GM23338 (cell line): ENCODE measurements at regions not wholly inside any gene's neighbourhood (a gene's known extent, or its start where the extent isn't known, plus 50 kb on each side); places are given as distances from the start of the nearest gene placed in this dataset.

Experiments
- ATAC-seq: fragments of 200-7000 bp; cut with Tn5 transposase; 3 replicates; pipeline ENCODE4 v1.9.1; 2020
- DNase-seq: peaks from one replicate; pipeline ENCODE4 v3.0.0-alpha.2; 2015; ENCODE audit warnings: low spot score
- H2AFZ ChIP-seq: fragments of 200-600 bp; sonication (generic); 2 replicates; pipeline ENCODE4 v1.8.0; 2016; ENCODE audit warnings: antibody characterized with exemption, mild to moderate bottlenecking, moderate library complexity
- H3F3A ChIP-seq: fragments of 200-600 bp; sonication (generic); replicated peaks from 2 replicates; pipeline ENCODE4 v1.8.0; 2017; ENCODE audit warnings: antibody characterized with exemption, mixed run types, low read depth
- H3K27ac ChIP-seq: fragments of 200-600 bp; sonication (generic); 2 replicates; pipeline ENCODE4 v1.6.1; 2016; ENCODE audit warnings: low read depth
- H3K27me3 ChIP-seq: fragments of 200-600 bp; sonication (generic); 2 replicates; pipeline ENCODE4 v1.8.0; 2016; ENCODE audit warnings: mild to moderate bottlenecking, mixed run types, moderate library complexity; ENCODE audit not compliant: insufficient read depth
- H3K36me3 ChIP-seq: fragments of 200-600 bp; sonication (generic); 2 replicates; pipeline ENCODE4 v1.8.0; 2016; ENCODE audit warnings: mild to moderate bottlenecking; ENCODE audit not compliant: insufficient read depth
- H3K4me1 ChIP-seq: fragments of 200-600 bp; sonication (generic); 2 replicates; pipeline ENCODE4 v1.8.0; 2016; ENCODE audit warnings: mild to moderate bottlenecking, moderate library complexity; ENCODE audit not compliant: insufficient read depth
- H3K4me2 ChIP-seq: fragments of 200-600 bp; sonication (generic); 2 replicates; pipeline ENCODE4 v1.7.1; 2017; ENCODE audit warnings: mixed run types
- H3K4me3 ChIP-seq: fragments of 200-600 bp; sonication (generic); 2 replicates; pipeline ENCODE4 v1.6.1; 2016; ENCODE audit warnings: mixed run types
- H3K79me2 ChIP-seq: fragments of 200-600 bp; sonication (generic); replicated peaks from 2 replicates; pipeline ENCODE4 v1.8.0; 2017; ENCODE audit warnings: mild to moderate bottlenecking; ENCODE audit not compliant: insufficient read depth
- H3K9me2 ChIP-seq: fragments of 200-600 bp; sonication (generic); 2 replicates; pipeline ENCODE4 v1.8.0; 2017; ENCODE audit not compliant: insufficient read depth
- H4K20me1 ChIP-seq: fragments of 200-600 bp; sonication (generic); replicated peaks from 2 replicates; pipeline ENCODE4 v1.8.0; 2017; ENCODE audit warnings: mild to moderate bottlenecking; ENCODE audit not compliant: insufficient read depth
- H3K27ac Mint-ChIP-seq: 2 replicates; pipeline ENCODE4 v1.8.0; 2020; ENCODE audit warnings: inconsistent platforms, mild to moderate bottlenecking, moderate library complexity, mixed read lengths
- H3K27me3 Mint-ChIP-seq: 3 replicates; pipeline ENCODE4 v1.8.0; 2022; ENCODE audit warnings: low read depth, mild to moderate bottlenecking, moderate library complexity, mixed read lengths, inconsistent platforms; ENCODE audit not compliant: insufficient read depth, poor library complexity
- H3K36me3 Mint-ChIP-seq: 3 replicates; pipeline ENCODE4 v1.8.0; 2021; ENCODE audit warnings: low read depth, mild to moderate bottlenecking, inconsistent platforms, moderate library complexity, mixed read lengths
- H3K4me1 Mint-ChIP-seq: 3 replicates; pipeline ENCODE4 v1.8.0; 2020; ENCODE audit warnings: mild to moderate bottlenecking, inconsistent platforms, mixed read lengths
- H3K4me3 Mint-ChIP-seq: 3 replicates; pipeline ENCODE4 v1.8.0; 2021; ENCODE audit warnings: moderate library complexity, mild to moderate bottlenecking, inconsistent platforms, mixed read lengths
- H3K9me3 Mint-ChIP-seq: 3 replicates; pipeline ENCODE4 v1.8.0; 2020; ENCODE audit warnings: moderate library complexity, mild to moderate bottlenecking, inconsistent platforms, mixed read lengths
- CREB1 ChIP-seq: fragments of 250-450 bp; sonication (Bioruptor Pico); IDR thresholded peaks from 2 replicates; pipeline ENCODE4 v1.5.0; 2020; ENCODE audit warnings: low read depth, mild to moderate bottlenecking, moderate library complexity
- EZH2 ChIP-seq: fragments of 200-600 bp; sonication (generic); IDR thresholded peaks from one replicate; pipeline ENCODE4 v1.8.0; 2017; ENCODE audit warnings: antibody characterized with exemption, mild to moderate bottlenecking, low read depth; ENCODE audit not compliant: unreplicated experiment
- EZH2phosphoT487 ChIP-seq: fragments of 200-600 bp; sonication (generic); IDR thresholded peaks from one replicate; pipeline ENCODE4 v1.8.1; 2018; ENCODE audit warnings: antibody characterized with exemption; ENCODE audit not compliant: unreplicated experiment
- JUNB ChIP-seq: IDR thresholded peaks from one replicate; pipeline ENCODE4 v1.6.1; 2016; ENCODE audit warnings: antibody characterized with exemption; ENCODE audit not compliant: unreplicated experiment
- NANOG ChIP-seq: IDR thresholded peaks from 2 replicates; pipeline ENCODE4 v1.6.1; 2016; ENCODE audit warnings: antibody characterized with exemption, borderline replicate concordance
- POLR2AphosphoS5 ChIP-seq: IDR thresholded peaks from 2 replicates; pipeline ENCODE4 v1.6.1; 2016; ENCODE audit warnings: antibody characterized with exemption, low read depth
- STAT1 ChIP-seq: IDR thresholded peaks from one replicate; pipeline ENCODE4 v1.6.1; 2016; ENCODE audit warnings: antibody characterized with exemption; ENCODE audit not compliant: unreplicated experiment
- ZNF114 ChIP-seq: fragments of 250-450 bp; sonication (Bioruptor Pico); IDR thresholded peaks from 2 replicates; pipeline ENCODE4 v1.5.0; 2020; ENCODE audit warnings: mild to moderate bottlenecking, moderate library complexity
- ZNF331 ChIP-seq: fragments of 250-450 bp; sonication (Bioruptor Pico); IDR thresholded peaks from 2 replicates; pipeline ENCODE4 v1.5.0; 2020; ENCODE audit warnings: low read depth, mild to moderate bottlenecking, moderate library complexity
- TF ChIP-seq, protein P1 (sequence below), 2 experiments: fragments of 200-600 bp in 1 of 2; sonication (generic) in 1 of 2; conservative IDR thresholded peaks; 2 replicates each; pipeline versions ENCODE4 v1.5.1 to v1.6.1; 2016 to 2017; ENCODE audit warnings: antibody characterized with exemption in 2 of 2, low read depth in 2 of 2, mild to moderate bottlenecking in 2 of 2, moderate library complexity in 1 of 2
- TF ChIP-seq, protein P2 (sequence below): IDR thresholded peaks from one replicate; pipeline ENCODE4 v1.6.1; 2018; ENCODE audit warnings: antibody characterized with exemption; ENCODE audit not compliant: unreplicated experiment
- TF ChIP-seq, protein P3 (sequence below): fragments of 250-450 bp; sonication (Bioruptor Pico); IDR thresholded peaks from 2 replicates; pipeline ENCODE4 v1.5.0; 2020; ENCODE audit warnings: mild to moderate bottlenecking, moderate library complexity
- TF ChIP-seq, protein P4 (sequence below): IDR thresholded peaks from 2 replicates; pipeline ENCODE4 v1.6.1; 2016; ENCODE audit warnings: antibody characterized with exemption

DNA sequence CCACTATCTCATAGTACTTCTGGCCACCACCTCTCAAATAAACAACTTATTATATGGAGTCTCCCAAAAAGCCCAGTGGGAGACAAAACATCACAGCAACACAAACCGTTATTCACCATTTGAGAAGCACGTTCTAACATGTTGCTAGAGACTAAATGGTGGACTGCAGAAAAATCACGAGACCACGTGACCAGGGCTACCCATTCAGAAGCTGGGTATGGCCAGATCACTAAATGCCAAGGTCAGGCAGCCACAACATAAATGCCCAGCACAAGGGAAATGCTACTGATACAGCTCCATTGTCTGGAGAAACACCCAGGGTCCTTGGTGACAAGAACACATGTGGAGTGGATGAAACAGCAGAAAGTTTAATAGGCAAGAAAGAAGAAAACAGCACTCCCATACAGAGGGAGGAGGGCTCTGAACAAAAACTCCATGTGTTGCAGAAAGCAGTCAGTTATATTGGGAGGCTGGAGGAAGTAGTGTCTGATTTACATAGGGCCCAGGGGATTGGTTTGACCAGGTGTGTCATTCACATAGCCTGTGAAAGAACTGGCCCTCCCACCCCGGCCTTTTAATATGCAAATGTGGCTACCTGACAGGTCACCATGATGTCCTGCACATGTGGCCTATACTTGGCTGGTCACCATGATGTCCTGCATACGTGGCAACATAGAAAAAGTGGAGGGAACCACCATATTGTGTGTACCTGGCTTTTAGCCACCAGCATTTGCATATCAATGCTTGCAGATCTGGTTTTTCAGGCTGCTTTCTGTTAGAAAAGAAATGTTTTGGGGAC lies 97.2 kb downstream of the TRIM36 start:
- no peak overlapping the region for H3K4me3 Mint-ChIP-seq
- TF ChIP-seq, protein P1, sequence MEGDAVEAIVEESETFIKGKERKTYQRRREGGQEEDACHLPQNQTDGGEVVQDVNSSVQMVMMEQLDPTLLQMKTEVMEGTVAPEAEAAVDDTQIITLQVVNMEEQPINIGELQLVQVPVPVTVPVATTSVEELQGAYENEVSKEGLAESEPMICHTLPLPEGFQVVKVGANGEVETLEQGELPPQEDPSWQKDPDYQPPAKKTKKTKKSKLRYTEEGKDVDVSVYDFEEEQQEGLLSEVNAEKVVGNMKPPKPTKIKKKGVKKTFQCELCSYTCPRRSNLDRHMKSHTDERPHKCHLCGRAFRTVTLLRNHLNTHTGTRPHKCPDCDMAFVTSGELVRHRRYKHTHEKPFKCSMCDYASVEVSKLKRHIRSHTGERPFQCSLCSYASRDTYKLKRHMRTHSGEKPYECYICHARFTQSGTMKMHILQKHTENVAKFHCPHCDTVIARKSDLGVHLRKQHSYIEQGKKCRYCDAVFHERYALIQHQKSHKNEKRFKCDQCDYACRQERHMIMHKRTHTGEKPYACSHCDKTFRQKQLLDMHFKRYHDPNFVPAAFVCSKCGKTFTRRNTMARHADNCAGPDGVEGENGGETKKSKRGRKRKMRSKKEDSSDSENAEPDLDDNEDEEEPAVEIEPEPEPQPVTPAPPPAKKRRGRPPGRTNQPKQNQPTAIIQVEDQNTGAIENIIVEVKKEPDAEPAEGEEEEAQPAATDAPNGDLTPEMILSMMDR (conservative IDR thresholded peaks at IDR 0.05; ENCODE audit: low read depth in 2 of 2): no peak
- TF ChIP-seq EZH2: no peak
- no peak for TF ChIP-seq STAT1
- no peak for TF ChIP-seq NANOG
- TF ChIP-seq EZH2phosphoT487: no peak
- no peak for TF ChIP-seq ZNF114 (CRISPR knock-in tag)
- TF ChIP-seq ZNF331 (CRISPR knock-in tag): no peak
- TF ChIP-seq, protein P2, sequence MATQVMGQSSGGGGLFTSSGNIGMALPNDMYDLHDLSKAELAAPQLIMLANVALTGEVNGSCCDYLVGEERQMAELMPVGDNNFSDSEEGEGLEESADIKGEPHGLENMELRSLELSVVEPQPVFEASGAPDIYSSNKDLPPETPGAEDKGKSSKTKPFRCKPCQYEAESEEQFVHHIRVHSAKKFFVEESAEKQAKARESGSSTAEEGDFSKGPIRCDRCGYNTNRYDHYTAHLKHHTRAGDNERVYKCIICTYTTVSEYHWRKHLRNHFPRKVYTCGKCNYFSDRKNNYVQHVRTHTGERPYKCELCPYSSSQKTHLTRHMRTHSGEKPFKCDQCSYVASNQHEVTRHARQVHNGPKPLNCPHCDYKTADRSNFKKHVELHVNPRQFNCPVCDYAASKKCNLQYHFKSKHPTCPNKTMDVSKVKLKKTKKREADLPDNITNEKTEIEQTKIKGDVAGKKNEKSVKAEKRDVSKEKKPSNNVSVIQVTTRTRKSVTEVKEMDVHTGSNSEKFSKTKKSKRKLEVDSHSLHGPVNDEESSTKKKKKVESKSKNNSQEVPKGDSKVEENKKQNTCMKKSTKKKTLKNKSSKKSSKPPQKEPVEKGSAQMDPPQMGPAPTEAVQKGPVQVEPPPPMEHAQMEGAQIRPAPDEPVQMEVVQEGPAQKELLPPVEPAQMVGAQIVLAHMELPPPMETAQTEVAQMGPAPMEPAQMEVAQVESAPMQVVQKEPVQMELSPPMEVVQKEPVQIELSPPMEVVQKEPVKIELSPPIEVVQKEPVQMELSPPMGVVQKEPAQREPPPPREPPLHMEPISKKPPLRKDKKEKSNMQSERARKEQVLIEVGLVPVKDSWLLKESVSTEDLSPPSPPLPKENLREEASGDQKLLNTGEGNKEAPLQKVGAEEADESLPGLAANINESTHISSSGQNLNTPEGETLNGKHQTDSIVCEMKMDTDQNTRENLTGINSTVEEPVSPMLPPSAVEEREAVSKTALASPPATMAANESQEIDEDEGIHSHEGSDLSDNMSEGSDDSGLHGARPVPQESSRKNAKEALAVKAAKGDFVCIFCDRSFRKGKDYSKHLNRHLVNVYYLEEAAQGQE: no peak
- no peak for TF ChIP-seq POLR2AphosphoS5
- TF ChIP-seq CREB1 (CRISPR knock-in tag): no peak
- TF ChIP-seq, protein P3, sequence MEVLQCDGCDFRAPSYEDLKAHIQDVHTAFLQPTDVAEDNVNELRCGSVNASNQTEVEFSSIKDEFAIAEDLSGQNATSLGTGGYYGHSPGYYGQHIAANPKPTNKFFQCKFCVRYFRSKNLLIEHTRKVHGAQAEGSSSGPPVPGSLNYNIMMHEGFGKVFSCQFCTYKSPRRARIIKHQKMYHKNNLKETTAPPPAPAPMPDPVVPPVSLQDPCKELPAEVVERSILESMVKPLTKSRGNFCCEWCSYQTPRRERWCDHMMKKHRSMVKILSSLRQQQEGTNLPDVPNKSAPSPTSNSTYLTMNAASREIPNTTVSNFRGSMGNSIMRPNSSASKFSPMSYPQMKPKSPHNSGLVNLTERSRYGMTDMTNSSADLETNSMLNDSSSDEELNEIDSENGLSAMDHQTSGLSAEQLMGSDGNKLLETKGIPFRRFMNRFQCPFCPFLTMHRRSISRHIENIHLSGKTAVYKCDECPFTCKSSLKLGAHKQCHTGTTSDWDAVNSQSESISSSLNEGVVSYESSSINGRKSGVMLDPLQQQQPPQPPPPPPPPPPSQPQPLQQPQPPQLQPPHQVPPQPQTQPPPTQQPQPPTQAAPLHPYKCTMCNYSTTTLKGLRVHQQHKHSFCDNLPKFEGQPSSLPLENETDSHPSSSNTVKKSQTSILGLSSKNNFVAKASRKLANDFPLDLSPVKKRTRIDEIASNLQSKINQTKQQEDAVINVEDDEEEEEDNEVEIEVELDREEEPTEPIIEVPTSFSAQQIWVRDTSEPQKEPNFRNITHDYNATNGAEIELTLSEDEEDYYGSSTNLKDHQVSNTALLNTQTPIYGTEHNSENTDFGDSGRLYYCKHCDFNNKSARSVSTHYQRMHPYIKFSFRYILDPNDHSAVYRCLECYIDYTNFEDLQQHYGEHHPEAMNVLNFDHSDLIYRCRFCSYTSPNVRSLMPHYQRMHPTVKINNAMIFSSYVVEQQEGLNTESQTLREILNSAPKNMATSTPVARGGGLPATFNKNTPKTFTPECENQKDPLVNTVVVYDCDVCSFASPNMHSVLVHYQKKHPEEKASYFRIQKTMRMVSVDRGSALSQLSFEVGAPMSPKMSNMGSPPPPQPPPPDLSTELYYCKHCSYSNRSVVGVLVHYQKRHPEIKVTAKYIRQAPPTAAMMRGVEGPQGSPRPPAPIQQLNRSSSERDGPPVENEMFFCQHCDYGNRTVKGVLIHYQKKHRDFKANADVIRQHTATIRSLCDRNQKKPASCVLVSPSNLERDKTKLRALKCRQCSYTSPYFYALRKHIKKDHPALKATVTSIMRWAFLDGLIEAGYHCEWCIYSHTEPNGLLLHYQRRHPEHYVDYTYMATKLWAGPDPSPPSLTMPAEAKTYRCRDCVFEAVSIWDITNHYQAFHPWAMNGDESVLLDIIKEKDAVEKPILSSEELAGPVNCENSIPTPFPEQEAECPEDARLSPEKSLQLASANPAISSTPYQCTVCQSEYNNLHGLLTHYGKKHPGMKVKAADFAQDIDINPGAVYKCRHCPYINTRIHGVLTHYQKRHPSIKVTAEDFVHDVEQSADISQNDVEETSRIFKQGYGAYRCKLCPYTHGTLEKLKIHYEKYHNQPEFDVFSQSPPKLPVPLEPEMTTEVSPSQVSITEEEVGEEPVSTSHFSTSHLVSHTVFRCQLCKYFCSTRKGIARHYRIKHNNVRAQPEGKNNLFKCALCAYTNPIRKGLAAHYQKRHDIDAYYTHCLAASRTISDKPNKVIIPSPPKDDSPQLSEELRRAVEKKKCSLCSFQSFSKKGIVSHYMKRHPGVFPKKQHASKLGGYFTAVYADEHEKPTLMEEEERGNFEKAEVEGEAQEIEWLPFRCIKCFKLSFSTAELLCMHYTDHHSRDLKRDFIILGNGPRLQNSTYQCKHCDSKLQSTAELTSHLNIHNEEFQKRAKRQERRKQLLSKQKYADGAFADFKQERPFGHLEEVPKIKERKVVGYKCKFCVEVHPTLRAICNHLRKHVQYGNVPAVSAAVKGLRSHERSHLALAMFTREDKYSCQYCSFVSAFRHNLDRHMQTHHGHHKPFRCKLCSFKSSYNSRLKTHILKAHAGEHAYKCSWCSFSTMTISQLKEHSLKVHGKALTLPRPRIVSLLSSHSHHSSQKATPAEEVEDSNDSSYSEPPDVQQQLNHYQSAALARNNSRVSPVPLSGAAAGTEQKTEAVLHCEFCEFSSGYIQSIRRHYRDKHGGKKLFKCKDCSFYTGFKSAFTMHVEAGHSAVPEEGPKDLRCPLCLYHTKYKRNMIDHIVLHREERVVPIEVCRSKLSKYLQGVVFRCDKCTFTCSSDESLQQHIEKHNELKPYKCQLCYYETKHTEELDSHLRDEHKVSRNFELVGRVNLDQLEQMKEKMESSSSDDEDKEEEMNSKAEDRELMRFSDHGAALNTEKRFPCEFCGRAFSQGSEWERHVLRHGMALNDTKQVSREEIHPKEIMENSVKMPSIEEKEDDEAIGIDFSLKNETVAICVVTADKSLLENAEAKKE (CRISPR knock-in tag): no peak
- TF ChIP-seq, protein P4, sequence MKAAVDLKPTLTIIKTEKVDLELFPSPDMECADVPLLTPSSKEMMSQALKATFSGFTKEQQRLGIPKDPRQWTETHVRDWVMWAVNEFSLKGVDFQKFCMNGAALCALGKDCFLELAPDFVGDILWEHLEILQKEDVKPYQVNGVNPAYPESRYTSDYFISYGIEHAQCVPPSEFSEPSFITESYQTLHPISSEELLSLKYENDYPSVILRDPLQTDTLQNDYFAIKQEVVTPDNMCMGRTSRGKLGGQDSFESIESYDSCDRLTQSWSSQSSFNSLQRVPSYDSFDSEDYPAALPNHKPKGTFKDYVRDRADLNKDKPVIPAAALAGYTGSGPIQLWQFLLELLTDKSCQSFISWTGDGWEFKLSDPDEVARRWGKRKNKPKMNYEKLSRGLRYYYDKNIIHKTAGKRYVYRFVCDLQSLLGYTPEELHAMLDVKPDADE: no peak
- TF ChIP-seq JUNB: no peak
- H3K9me3 Mint-ChIP-seq: peaks cover 4% of the 10 kb centered on the region; the same call in 1 of the 3 replicates
- H3K27ac ChIP-seq: no peak overlapping the region
- ATAC-seq (peak; percentile 72), DNase-seq (peak; percentile 59)
- peaks cover 11% of the 10 kb centered on the region for H3K9me2 ChIP-seq
- peak overlapping the region; percentile 50; the same call in 1 of the 2 replicates for H3K4me2 ChIP-seq
- H3K36me3 ChIP-seq: no peaks in the 10 kb centered on the region
- no peaks in the 10 kb centered on the region for H3F3A ChIP-seq
- H3K4me3 ChIP-seq: no peak overlapping the region; the same call in 1 of the 2 replicates
- H3K79me2 ChIP-seq: no peaks in the 10 kb centered on the region
- no peaks in the 10 kb centered on the region for H4K20me1 ChIP-seq
- peaks cover 24% of the 10 kb centered on the region for H3K4me1 Mint-ChIP-seq
- peaks cover 3% of the 10 kb centered on the region; the same call in 1 of the 3 replicates for H3K36me3 Mint-ChIP-seq
- H3K27ac Mint-ChIP-seq: no peak overlapping the region
- H3K4me1 ChIP-seq: peaks cover 16% of the 10 kb centered on the region
- H3K27me3 ChIP-seq: no peaks in the 10 kb centered on the region
- peaks cover 3% of the 10 kb centered on the region for H3K27me3 Mint-ChIP-seq
- H2AFZ ChIP-seq: peak overlapping the region; percentile 30; the same call in 1 of the 2 replicates
